GM23248 (cell line): ENCODE measurements at regions not wholly inside any gene's neighbourhood (a gene's known extent, or its start where the extent isn't known, plus 50 kb on each side); places are given as distances from the start of the nearest gene placed in this dataset.

Experiments used
- EZH2 ChIP-seq: fragments of 200-600 bp; sonication (generic); IDR thresholded peaks from 2 replicates; pipeline ENCODE4 v1.6.1; 2018; ENCODE audit warnings: antibody characterized with exemption, mild to moderate bottlenecking; ENCODE audit not compliant: insufficient read depth, poor library complexity, severe bottlenecking
- EZH2phosphoT487 ChIP-seq: fragments of 200-600 bp; sonication (generic); IDR thresholded peaks from 2 replicates; pipeline ENCODE4 v1.6.1; 2018; ENCODE audit warnings: antibody characterized with exemption, moderate library complexity, mild to moderate bottlenecking, low read depth; ENCODE audit not compliant: insufficient read depth

DNA sequence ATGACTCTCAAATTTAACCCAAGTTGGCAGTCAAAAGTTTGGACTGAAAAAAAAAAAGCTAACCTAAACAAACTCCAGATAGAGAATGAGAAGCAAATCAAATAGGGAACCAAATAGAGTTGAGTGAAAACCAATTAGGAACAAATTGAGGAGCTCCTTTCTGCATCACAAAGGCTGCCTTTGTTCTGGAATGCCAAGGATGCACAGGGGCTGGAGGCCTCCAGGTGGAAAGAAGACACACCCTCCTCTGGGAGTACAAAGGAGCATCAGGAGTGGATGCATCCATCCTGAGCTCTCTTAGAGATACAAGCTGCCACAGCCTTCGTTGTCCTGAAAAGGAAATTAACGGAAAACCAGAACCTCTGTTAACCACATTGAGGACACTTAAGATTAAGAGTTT is 73.3 kb downstream of the MRGPRX1 start:
- TF ChIP-seq EZH2, result no peak
- TF ChIP-seq EZH2phosphoT487, result no peak
